Lower leg skin (tissue), 3 donors: ENCODE measurements at regions not wholly inside any gene's neighbourhood (a gene's known extent, or its start where the extent isn't known, plus 50 kb on each side); places are given as distances from the start of the nearest gene placed in this dataset.
"Not testable (repeated sequence)": the region's sequence is repeated elsewhere in the genome, so short reads cannot be mapped to it uniquely, and the experiment has no call there.

Experiments
- CTCF ChIP-seq, 3 donors: fragments of 450-650 bp; IDR thresholded peaks; one replicate each; pipeline ENCODE4 v1.5.1; 2016; ENCODE audit warnings: antibody characterized with exemption in 3 of 3, mild to moderate bottlenecking in 3 of 3, moderate library complexity in 2 of 3
- POLR2A ChIP-seq, 2 donors: fragments of 450-650 bp; IDR thresholded peaks; one replicate each; pipeline ENCODE4 v1.6.1; 2016 to 2017; ENCODE audit warnings: antibody characterized with exemption in 2 of 2, mild to moderate bottlenecking in 1 of 2, moderate library complexity in 1 of 2

GRCh38 chr2:89151699-89152098 is 460.2 kb downstream of the RPIA start:
- TF ChIP-seq POLR2A, CTCF (IDR thresholded peaks at IDR 0.05): not testable (repeated sequence)
